Stimulated activated CD4-positive, alpha-beta T cell treated with anti-CD3 and anti-CD28 coated beads, TNF-alpha, amount 100 ng/mL, for 1 hour (primary cell): ENCODE measurements at regions not wholly inside any gene's neighbourhood (a gene's known extent, or its start where the extent isn't known, plus 50 kb on each side); places are given as distances from the start of the nearest gene placed in this dataset.
"Not testable (repeated sequence)": the region's sequence is repeated elsewhere in the genome, so short reads cannot be mapped to it uniquely, and the experiment has no call there.

Experiments
- DNase-seq, 3 donors: peaks; one replicate each; pipeline ENCODE4 v3.0.0-alpha.2; 2020; ENCODE audit warnings: low read depth in 3 of 3, low spot score in 1 of 3

GRCh38 chr6:153572371-153572770 lies 441.3 kb upstream of the RGS17 start:
- DNase-seq, result no peak

GRCh38 chr6:153568628-153569027 lies 437.5 kb upstream of the RGS17 start:
- no peak for DNase-seq

- DNase-seq, result no peak
These were observed 433.7 kb upstream of the RGS17 start for GRCh38 chr6:153564803-153565202.

DNA sequence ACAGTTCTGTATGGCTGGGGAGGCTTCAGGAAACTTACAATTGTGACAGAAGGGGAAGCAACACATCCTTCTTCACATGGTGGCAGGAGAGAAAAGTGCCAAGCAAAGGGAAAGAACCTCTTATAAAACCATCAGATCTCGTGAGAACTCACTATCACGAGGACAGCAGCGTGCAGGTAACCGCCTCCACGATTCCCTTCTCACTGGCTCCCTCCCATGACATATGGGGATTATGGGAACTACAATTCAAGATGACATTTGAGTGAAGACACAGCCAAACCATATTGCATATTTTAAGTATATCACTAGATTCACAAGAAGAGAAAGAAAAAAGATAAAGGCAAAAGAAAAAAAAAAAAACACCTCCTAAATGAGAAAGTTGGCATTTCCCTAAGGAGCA lies 431.9 kb upstream of the RGS17 start:
- DNase-seq, result no peak

GRCh38 chr6:153553627-153554026 lies 422.5 kb upstream of the RGS17 start:
- DNase-seq, result no peak

DNA sequence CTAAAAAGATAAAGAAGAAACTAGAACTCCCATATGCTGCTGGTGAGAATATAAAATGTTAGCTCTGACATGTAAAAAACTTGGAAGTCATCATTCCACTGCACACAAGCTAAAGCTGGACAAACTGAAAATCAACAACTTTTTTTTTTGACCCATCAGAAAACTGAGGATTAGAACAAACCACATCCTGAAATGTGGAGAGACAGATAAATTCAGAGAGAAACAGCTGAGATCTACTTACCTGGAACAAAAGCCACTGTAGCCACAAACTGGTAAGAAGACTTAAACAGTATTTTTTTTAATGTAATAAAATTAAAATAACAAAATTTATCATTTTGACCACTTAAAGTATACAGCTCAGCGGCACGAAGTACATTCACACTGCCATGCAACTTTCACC lies 408.5 kb upstream of the RGS17 start:
- no peak for DNase-seq

- DNase-seq, result no peak
These were observed 407.4 kb upstream of the RGS17 start for GRCh38 chr6:153538491-153538890.

DNA sequence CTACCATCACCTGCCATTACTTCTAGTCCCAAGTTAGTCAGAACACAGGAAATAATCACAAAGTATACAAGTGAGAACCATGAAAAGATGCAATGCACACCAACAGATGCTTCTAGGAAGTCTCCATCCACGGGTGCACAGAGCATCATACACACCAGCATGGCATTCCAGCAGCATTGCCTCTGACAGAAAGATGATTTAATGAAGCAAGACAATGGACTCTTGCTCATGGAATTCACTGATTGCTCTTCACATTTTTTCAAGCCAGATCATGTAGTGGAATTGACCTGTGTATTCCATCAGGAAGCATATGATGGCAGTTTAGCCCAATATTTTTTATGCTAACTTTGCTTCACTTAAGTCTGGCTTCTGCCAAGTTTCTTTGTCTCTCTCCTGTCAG lies 406.3 kb upstream of the RGS17 start:
- DNase-seq, result no peak

- DNase-seq, result no peak
These were observed 395.4 kb upstream of the RGS17 start for GRCh38 chr6:153526479-153526878.

DNA sequence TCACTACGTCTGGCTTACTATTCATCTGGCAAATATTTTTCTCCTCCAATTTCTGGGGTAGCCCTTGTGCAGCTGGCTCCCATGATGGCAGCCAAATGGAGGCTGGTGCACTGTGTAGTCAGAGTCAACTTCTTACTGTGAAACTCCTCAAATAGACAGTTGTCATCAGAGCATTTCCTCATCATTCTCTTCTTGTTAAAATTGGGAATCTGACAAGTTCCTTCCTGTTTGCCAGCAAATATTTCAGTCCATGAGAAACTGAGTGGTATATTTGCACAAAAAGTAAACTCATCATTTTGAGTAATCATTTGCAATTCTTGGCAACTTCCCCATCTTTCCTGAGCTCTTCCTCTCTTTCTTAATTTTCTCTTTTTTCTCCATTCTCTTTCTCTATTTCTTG lies 394.9 kb upstream of the RGS17 start:
- DNase-seq, result no peak

- no peak for DNase-seq
These were observed 392.3 kb upstream of the RGS17 start for GRCh38 chr6:153523390-153523789.

GRCh38 chr6:153511896-153512496 lies 380.9 kb upstream of the RGS17 start:
- DNase-seq, result no peak

GRCh38 chr6:153503810-153504209 lies 372.7 kb upstream of the RGS17 start:
- no peak for DNase-seq

DNA sequence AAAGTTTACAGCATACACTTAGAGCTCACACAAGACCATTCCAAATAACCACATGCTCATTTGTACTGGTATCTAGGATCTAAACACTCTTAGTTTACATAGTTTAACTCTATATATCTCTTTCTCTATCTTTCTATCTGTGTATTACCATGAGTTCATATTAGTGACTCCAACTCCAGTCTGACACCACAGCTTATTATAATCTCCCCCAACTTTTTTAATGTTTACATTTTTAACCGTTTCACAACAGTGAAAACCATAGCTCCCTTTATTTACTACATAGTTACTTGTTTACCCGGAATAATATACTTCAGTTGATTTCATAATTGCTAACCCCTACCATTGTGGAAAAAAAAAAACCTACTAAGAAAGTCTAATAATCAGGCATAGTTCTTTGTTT lies 362.4 kb upstream of the RGS17 start:
- DNase-seq, result no peak

GRCh38 chr6:153489479-153489878 lies 358.4 kb upstream of the RGS17 start:
- DNase-seq, result no peak

DNA sequence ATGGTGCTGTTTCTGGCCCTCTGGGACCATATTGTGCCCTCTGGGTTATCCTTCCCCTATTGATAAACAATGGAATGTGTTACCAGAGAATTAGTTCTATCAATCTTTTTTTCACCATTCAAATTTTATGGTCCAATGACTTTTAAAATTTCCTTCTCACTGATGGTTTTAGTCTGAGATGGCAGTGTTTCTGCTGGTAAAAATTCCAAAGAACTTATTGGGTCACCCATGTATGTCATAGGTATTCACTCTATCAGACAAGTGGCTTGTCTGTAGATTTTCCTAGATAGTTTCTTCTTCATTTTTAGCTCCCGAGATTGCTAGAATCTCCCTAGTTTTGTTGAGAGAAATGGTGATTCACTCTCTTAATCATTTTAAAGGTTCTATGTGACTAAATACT lies 357.2 kb upstream of the RGS17 start:
- DNase-seq, result no peak

DNA sequence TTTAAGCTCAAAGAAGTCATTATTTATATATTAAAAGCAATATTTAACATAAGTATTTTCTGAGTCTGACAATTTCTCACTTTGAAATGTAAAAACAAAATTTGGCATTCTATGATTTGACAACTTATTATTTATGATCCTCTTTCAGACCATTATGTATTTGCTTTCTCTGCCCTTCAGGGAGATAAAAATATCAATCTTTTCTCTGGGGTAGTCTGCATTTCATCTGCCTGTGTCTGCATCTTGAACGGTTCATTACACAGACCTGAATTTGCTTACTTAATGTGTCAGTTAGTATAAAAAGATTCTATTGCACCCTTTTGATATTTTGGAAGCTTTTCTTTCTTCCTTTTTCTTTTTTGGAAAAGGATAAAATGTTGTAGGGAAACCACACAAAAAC lies 354.0 kb upstream of the RGS17 start:
- DNase-seq, result no peak

GRCh38 chr6:153484056-153484455 lies 353.0 kb upstream of the RGS17 start:
- DNase-seq, result no peak

GRCh38 chr6:153476243-153476642 lies 345.2 kb upstream of the RGS17 start:
- no peak for DNase-seq

DNA sequence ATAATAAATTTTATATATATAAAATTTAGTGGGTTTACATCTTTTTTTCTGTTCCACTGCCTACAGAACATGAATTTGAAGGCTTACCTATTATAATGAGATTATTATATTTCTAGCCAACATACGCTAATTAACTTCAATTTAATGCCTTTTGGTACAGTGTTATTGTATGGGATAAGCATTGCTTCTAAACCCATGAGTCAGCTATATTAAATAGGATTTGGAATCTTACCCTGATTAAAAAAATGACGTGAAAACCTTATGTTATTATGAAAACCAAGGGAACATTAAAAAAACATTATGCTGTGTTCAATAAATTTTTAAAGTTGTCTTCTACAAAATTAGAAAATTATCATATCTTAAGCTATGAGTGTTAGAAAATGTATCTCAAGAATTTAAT lies 334.0 kb upstream of the RGS17 start:
- no peak for DNase-seq

- no peak for DNase-seq
These were observed 318.2 kb upstream of the RGS17 start for GRCh38 chr6:153449279-153449678.

GRCh38 chr6:153442749-153443148 lies 311.7 kb upstream of the RGS17 start:
- DNase-seq, result not testable (repeated sequence)

DNA sequence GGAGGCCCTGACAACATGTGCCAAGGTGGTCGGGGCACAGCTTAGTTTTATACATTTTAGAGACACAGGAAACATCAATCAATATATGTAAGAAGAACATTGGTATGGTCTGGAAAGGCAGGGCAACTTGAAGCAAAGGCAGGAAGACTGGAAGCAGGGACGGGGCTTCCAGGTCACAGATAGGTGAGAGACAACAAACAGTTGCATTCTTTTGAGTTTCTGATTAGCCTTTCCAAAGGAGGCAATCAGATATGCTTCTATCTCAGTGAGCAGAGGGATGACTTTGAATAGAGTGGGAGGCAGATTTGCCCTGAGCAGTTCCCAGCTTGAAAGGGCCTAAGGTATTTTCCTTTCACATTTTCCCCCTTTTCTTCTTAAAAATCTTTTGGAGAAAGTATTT lies 311.0 kb upstream of the RGS17 start:
- DNase-seq, result no peak

DNA sequence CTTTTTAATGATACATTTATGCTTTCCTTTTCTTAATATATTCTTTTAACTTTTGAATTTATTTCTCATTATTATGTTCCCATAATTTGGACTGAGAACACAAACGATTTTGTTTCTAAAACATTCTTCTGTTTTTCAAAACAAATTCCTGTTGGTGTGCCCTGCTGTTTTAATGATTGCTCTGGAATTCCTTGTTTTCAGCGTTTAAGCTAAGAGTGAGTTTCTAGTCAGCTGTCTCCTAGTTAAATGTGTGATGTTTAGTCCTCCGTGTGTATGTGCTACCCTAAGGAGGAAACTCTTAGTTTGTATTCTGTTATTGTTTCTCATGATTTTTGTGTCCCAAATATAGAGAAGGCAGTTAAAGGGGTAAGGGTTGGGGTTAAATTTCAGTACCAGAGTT lies 306.1 kb upstream of the RGS17 start:
- no peak for DNase-seq
